Brain microvascular endothelial cell (primary cell): ENCODE measurements at regions not wholly inside any gene's neighbourhood (a gene's known extent, or its start where the extent isn't known, plus 50 kb on each side); places are given as distances from the start of the nearest gene placed in this dataset.

Experiments
- DNase-seq: peaks from one replicate; pipeline ENCODE4 v3.0.0-alpha.2; 2020
- H3K27ac ChIP-seq: fragments of 250-450 bp; sonication (Bioruptor Pico); 2 replicates; pipeline ENCODE4 v1.5.1; 2020; ENCODE audit warnings: mild to moderate bottlenecking, moderate library complexity
- H3K27me3 ChIP-seq: fragments of 250-450 bp; sonication (Bioruptor Pico); replicated peaks from 2 replicates; pipeline ENCODE4 v1.5.1; 2020; ENCODE audit warnings: mild to moderate bottlenecking
- H3K36me3 ChIP-seq: fragments of 250-450 bp; sonication (Bioruptor Pico); replicated peaks from 2 replicates; pipeline ENCODE4 v1.5.1; 2020; ENCODE audit warnings: mild to moderate bottlenecking
- H3K4me3 ChIP-seq: 2 replicates; pipeline ENCODE4 v1.5.1; 2011; ENCODE audit warnings: low read depth, mild to moderate bottlenecking, control low read depth, low read length, moderate library complexity
- CTCF ChIP-seq: IDR thresholded peaks from 2 replicates; pipeline ENCODE4 v1.5.1; 2011; ENCODE audit warnings: low read depth, mild to moderate bottlenecking, moderate library complexity, low read length, control low read depth, inconsistent platforms; ENCODE audit errors: missing control alignments
- in situ Hi-C: cut with HindIII; loops from 2 replicates; pipeline ENCODE4 v1.10.0; 2017; ENCODE audit warnings: low sequenced_read_pairs, low pct_ligation_motif_present

- H3K27me3 ChIP-seq: no peaks in the 10 kb centered on the region
- H3K4me3 ChIP-seq: no peak overlapping the region
- no peak for DNase-seq
- no peaks in the 10 kb centered on the region for H3K36me3 ChIP-seq
- in situ Hi-C loops: loop anchor here (25.0 kb wide), 1 partner anchor 326 kb away; no protein-coding TSS in a partner anchor
- no peak overlapping the region for H3K27ac ChIP-seq
- peak; percentile 47 for TF ChIP-seq CTCF
Measured at GRCh38 chr12:18861287-18861858, 123.5 kb downstream of the CAPZA3 start.

GRCh38 chr12:18863769-18864500 is 126.0 kb downstream of the CAPZA3 start:
- no peak overlapping the region for H3K4me3 ChIP-seq
- in situ Hi-C loops: loop anchor here (25.0 kb wide), 1 partner anchor 323 kb away; no protein-coding TSS in a partner anchor
- no peaks in the 10 kb centered on the region for H3K36me3 ChIP-seq
- no peak overlapping the region for H3K27ac ChIP-seq
- no peak for DNase-seq
- TF ChIP-seq CTCF: no peak
- H3K27me3 ChIP-seq: no peaks in the 10 kb centered on the region

DNA sequence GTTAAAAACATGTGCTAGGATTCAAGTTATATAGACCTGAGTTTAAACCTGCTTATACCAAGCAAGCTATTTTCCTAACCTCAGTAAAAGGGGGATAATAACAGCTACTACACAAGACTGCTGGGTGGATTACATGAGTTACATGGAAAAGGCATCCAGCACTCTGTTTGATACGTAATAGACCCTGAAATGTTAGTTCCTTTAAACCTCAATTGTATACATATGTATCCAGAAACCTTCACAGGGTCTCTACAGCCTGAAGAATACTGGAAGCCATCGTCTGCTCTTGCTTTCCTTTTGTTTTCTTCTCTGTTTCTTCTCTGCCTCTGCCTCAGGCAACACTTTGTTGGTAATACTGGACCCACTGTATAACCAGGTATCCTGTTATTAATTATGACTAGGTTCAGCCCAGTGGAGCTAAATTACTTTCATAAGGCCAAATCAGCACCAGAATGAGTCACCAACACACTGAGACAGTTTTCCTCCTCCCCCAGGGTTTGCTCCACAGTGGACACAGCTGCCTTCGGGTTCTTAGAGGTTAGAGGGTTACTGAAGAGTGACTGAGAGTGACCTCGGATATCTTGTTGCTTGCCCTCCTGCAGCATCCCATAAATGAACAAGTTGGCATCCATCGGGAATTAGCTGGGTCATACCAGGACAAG is 127.1 kb downstream of the CAPZA3 start:
- H3K36me3 ChIP-seq: no peaks in the 10 kb centered on the region
- DNase-seq: peak; percentile 40
- no peak for TF ChIP-seq CTCF
- no peak overlapping the region for H3K27ac ChIP-seq
- no peak overlapping the region for H3K4me3 ChIP-seq
- in situ Hi-C loops: loop anchor here (25.0 kb wide), 1 partner anchor 322 kb away; no protein-coding TSS in a partner anchor
- no peaks in the 10 kb centered on the region for H3K27me3 ChIP-seq

- Histone ChIP-seq H3K36me3 (no peaks in the 10 kb centered on the region), H3K27ac (no peak overlapping the region), H3K4me3 (no peak overlapping the region), H3K27me3 (no peaks in the 10 kb centered on the region)
- no peak for TF ChIP-seq CTCF
- in situ Hi-C loops: loop anchor here (25.0 kb wide), 1 partner anchor 319 kb away; no protein-coding TSS in a partner anchor
- DNase-seq: no peak
Measured at GRCh38 chr12:18868717-18869116, 130.8 kb downstream of the CAPZA3 start.

DNA sequence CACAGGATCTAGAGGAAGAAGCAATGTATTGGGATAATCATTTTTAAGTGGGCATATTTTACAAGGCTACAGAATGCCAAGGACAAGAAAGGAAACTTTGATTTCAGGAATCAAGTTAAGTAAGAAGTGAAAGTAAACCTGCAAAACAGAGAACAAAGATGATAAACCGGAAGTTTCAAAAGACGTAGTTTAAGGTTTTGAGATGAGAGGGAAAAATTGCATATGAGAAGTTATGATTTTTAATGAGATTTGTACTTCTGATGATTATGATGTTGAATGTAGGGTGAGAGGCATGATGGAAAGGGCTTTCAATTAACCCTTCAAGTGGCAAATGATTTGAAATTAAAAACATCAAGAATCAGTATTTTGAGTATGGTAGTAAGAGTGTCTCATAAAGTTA is 134.9 kb downstream of the CAPZA3 start:
- Histone ChIP-seq H3K27ac (no peak overlapping the region), H3K36me3 (no peaks in the 10 kb centered on the region), H3K27me3 (no peaks in the 10 kb centered on the region), H3K4me3 (no peak overlapping the region)
- DNase-seq: no peak
- in situ Hi-C loops: loop anchor here (25.0 kb wide), 1 partner anchor 315 kb away; no protein-coding TSS in a partner anchor
- no peak for TF ChIP-seq CTCF
